HUES48 (cell line): ENCODE measurements at regions not wholly inside any gene's neighbourhood (a gene's known extent, or its start where the extent isn't known, plus 50 kb on each side); places are given as distances from the start of the nearest gene placed in this dataset.

Source experiments
- H3K27ac ChIP-seq: one replicate; pipeline ENCODE4 v1.7.0; 2013; ENCODE audit warnings: low read depth, low read length, inconsistent platforms
- H3K27me3 ChIP-seq: 2 replicates; pipeline ENCODE4 v1.6.1; 2013; ENCODE audit warnings: mild to moderate bottlenecking, low read length; ENCODE audit not compliant: control insufficient read depth, insufficient read depth
- H3K36me3 ChIP-seq: 2 replicates; pipeline ENCODE4 v1.6.1; 2013; ENCODE audit warnings: low read length; ENCODE audit not compliant: control insufficient read depth, insufficient read depth
- H3K4me1 ChIP-seq: 2 replicates; pipeline ENCODE4 v1.6.1; 2013; ENCODE audit warnings: mild to moderate bottlenecking, low read length; ENCODE audit not compliant: control insufficient read depth, insufficient read depth
- H3K4me3 ChIP-seq: 2 replicates; pipeline ENCODE4 v1.5.1; 2013; ENCODE audit warnings: mild to moderate bottlenecking, low read depth, low read length
- H3K9ac ChIP-seq: 2 replicates; pipeline ENCODE4 v1.6.1; 2013; ENCODE audit warnings: mild to moderate bottlenecking, low read depth, low read length, moderate library complexity
- H3K9me3 ChIP-seq: 2 replicates; pipeline ENCODE4 v1.6.1; 2013; ENCODE audit warnings: low read length; ENCODE audit not compliant: control insufficient read depth, insufficient read depth

GRCh38 chr2:120415728-120416509, 70.0 kb downstream of the INHBB start:
- no peaks in the 10 kb centered on the region for H3K9me3 ChIP-seq
- peaks cover 6% of the 10 kb centered on the region for H3K27me3 ChIP-seq
- H3K4me3 ChIP-seq: no peak overlapping the region
- 0 out of 2 replicates have a peak overlapping the region, but pooled peaks have one; percentile 12 for H3K9ac ChIP-seq
- H3K27ac ChIP-seq: no peak overlapping the region
- no peaks in the 10 kb centered on the region for H3K36me3 ChIP-seq
- H3K4me1 ChIP-seq: peaks cover 10% of the 10 kb centered on the region

GRCh38 chr2:120418174-120418787, 72.3 kb downstream of the INHBB start:
- peaks cover 10% of the 10 kb centered on the region for H3K4me1 ChIP-seq
- no peak overlapping the region for H3K4me3 ChIP-seq
- H3K27me3 ChIP-seq: peaks cover 9% of the 10 kb centered on the region
- no peaks in the 10 kb centered on the region for H3K9me3 ChIP-seq
- no peak overlapping the region for H3K9ac ChIP-seq
- H3K36me3 ChIP-seq: no peaks in the 10 kb centered on the region
- no peak overlapping the region for H3K27ac ChIP-seq

GRCh38 chr2:120419073-120419472, 73.1 kb downstream of the INHBB start:
- Histone ChIP-seq H3K4me1 (peaks cover 2% of the 10 kb centered on the region), H3K27me3 (peaks cover 16% of the 10 kb centered on the region), H3K9me3 (no peaks in the 10 kb centered on the region), H3K4me3 (no peak overlapping the region), H3K9ac (no peak overlapping the region), H3K36me3 (no peaks in the 10 kb centered on the region), H3K27ac (no peak overlapping the region)

- no peak overlapping the region for H3K27ac ChIP-seq
- H3K4me1 ChIP-seq: no peaks in the 10 kb centered on the region
- no peaks in the 10 kb centered on the region for H3K9me3 ChIP-seq
- H3K27me3 ChIP-seq: peaks cover 22% of the 10 kb centered on the region
- no peaks in the 10 kb centered on the region for H3K36me3 ChIP-seq
- H3K9ac ChIP-seq: no peak overlapping the region
- no peak overlapping the region for H3K4me3 ChIP-seq
Observed at GRCh38 chr2:120419955-120420354, 74.0 kb downstream of the INHBB start.

GRCh38 chr2:120421126-120421829, 75.3 kb downstream of the INHBB start:
- H3K27ac ChIP-seq: no peak overlapping the region
- no peaks in the 10 kb centered on the region for H3K4me1 ChIP-seq
- H3K9ac ChIP-seq: no peak overlapping the region
- peaks cover 22% of the 10 kb centered on the region for H3K27me3 ChIP-seq
- H3K9me3 ChIP-seq: no peaks in the 10 kb centered on the region
- H3K4me3 ChIP-seq: no peak overlapping the region
- no peaks in the 10 kb centered on the region for H3K36me3 ChIP-seq

GRCh38 chr2:120421830-120422175, 75.9 kb downstream of the INHBB start:
- H3K27me3 ChIP-seq: peaks cover 22% of the 10 kb centered on the region
- H3K4me1 ChIP-seq: no peaks in the 10 kb centered on the region
- H3K27ac ChIP-seq: no peak overlapping the region
- H3K9me3 ChIP-seq: no peaks in the 10 kb centered on the region
- no peak overlapping the region for H3K9ac ChIP-seq
- H3K36me3 ChIP-seq: no peaks in the 10 kb centered on the region
- H3K4me3 ChIP-seq: no peak overlapping the region

- H3K36me3 ChIP-seq: no peaks in the 10 kb centered on the region
- H3K9ac ChIP-seq: no peak overlapping the region
- H3K27ac ChIP-seq: no peak overlapping the region
- peaks cover 22% of the 10 kb centered on the region for H3K27me3 ChIP-seq
- H3K4me1 ChIP-seq: no peaks in the 10 kb centered on the region
- H3K9me3 ChIP-seq: no peaks in the 10 kb centered on the region
- H3K4me3 ChIP-seq: no peak overlapping the region
Observed at GRCh38 chr2:120422465-120423160, 76.7 kb downstream of the INHBB start.

- Histone ChIP-seq H3K4me1 (no peaks in the 10 kb centered on the region), H3K27ac (no peak overlapping the region), H3K4me3 (no peak overlapping the region), H3K9me3 (no peaks in the 10 kb centered on the region), H3K27me3 (peaks cover 22% of the 10 kb centered on the region), H3K36me3 (no peaks in the 10 kb centered on the region), H3K9ac (no peak overlapping the region)
Observed at GRCh38 chr2:120423167-120423943, 77.4 kb downstream of the INHBB start.

- Histone ChIP-seq H3K36me3 (no peaks in the 10 kb centered on the region), H3K9ac (no peak overlapping the region), H3K9me3 (no peaks in the 10 kb centered on the region), H3K4me3 (no peak overlapping the region), H3K27me3 (peaks cover 22% of the 10 kb centered on the region), H3K4me1 (peaks cover 4% of the 10 kb centered on the region), H3K27ac (no peak overlapping the region)
Observed at GRCh38 chr2:120424274-120424796, 78.4 kb downstream of the INHBB start.

GRCh38 chr2:120425014-120425413, 79.1 kb downstream of the INHBB start:
- Histone ChIP-seq H3K27ac (no peak overlapping the region), H3K36me3 (no peaks in the 10 kb centered on the region), H3K4me1 (peaks cover 11% of the 10 kb centered on the region), H3K9me3 (no peaks in the 10 kb centered on the region), H3K9ac (no peak overlapping the region), H3K27me3 (peaks cover 22% of the 10 kb centered on the region), H3K4me3 (no peak overlapping the region)
